ENCODE measurements at regions not wholly inside any gene's neighbourhood (a gene's known extent, or its start where the extent isn't known, plus 50 kb on each side); places are given as distances from the start of the nearest gene placed in this dataset.

- DNase-seq, result no peak
Measured at GRCh38 chr6:41474213-41474933, 71.8 kb upstream of the FOXP4 start.

DNA sequence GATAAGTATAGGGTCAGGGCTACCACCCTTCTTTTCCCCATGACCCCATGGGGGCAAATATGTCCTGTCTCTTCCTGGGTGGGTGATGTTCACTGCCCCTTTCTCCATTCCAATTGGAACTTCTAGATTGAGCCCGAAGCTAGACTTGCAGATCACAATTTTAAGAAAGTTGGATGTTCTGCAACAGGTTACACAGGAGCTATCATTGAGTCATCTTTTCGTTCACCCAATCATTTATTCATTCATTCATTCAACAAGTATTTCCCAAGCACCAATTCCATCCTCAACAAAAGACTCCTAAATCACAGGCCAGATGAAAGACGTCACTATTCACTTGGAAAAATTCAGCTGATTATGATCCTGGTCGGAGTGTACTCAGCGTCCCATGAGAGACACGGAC is 71.0 kb upstream of the FOXP4 start:
- DNase-seq, result no peak

DNA sequence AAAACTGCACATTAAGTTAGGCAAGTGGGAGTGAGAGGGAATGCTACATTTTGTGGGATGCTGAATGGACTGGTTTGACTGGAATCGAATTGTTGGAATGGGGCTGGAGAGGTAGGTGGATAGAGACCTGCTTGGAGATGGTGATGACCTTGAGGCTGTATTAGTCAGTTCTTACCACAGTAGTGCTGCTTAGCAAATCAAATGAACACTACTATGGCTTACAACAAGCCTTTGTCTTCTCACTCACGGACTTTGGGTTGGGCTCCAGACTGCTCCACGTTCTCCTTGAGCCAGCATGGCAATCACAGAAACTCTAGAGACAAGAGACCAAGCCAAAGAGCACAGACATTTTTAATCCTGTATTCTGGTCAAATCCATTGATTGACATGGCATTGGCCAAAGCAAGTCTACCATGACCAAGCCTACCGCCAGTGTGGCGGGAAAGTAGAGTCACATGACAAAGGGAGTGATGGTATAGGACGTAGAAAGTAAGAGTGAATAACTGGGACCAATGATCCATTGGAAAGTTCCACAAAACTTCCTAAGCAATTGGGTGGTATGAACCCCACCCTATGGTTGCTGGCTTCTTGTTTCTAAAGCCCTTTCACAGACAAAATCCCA is 70.3 kb upstream of the FOXP4 start:
- DNase-seq, result no peak

GRCh38 chr6:41476401-41476800 is 69.8 kb upstream of the FOXP4 start:
- no peak for DNase-seq

- DNase-seq, result no peak
Measured at GRCh38 chr6:41477572-41477971, 68.6 kb upstream of the FOXP4 start.

DNA sequence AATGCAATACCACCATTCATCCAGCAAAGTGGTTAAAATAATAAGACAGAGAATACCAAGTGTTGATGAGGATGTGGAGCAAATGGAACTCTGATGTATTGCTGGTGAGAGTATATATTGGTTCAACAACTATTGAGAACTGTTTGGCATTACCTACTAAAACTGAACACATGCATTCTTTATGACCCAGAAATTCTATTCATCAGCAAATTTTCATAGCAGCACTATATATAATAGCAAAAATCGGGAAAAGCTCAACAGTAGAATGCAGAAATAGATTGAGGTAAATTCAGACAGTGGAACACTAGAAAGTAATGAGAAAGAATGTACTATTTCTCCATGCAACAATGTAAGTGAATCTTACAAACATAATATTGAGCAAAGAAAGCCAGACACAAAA is 62.2 kb upstream of the FOXP4 start:
- DNase-seq, result no peak

- DNase-seq, result no peak
Measured at GRCh38 chr6:41487860-41488432, 58.2 kb upstream of the FOXP4 start.

- no peak for DNase-seq
Measured at GRCh38 chr6:41488433-41489119, 57.6 kb upstream of the FOXP4 start.

DNA sequence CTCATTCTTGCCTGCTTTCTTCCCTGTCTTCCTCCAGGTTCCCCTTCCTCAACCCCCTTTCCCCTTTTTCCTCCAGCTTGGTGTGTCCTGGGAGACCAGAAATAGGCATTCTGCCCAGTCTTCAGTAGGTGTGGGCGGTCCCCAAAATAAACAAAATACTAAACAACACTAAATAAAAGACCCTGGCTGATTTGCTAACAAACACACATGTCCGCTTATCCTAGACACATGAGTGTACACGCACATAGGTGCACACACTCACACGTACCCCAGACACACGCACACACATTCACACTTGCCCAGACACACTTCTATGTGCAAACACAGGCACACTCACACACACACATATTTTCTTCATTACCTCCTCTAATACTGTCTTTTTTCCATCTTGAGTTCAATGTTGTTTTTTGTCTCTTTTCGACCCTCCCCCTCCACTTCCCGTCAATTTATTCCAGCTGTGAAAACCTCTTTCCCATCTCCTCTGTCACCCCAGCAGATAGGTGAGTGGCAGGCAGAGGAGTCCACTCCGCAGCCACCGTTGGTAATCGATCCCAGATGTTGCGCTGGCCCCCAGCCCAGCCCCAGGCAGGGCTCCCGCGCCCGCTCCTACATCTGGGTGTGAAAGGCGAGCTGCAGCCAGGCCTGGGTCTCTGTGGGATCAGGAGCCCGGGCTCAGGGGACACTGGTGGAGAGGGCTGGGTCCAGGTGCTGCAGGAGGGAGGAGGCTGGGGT is 56.9 kb upstream of the FOXP4 start:
- no peak for DNase-seq

GRCh38 chr6:41492261-41492891 is 53.8 kb upstream of the FOXP4 start:
- no peak for DNase-seq

- DNase-seq, result no peak
Measured at GRCh38 chr6:41494212-41495110, 51.7 kb upstream of the FOXP4 start.

Measured in SIG-M5 (cell line).